ENCODE measurements at regions not wholly inside any gene's neighbourhood (a gene's known extent, or its start where the extent isn't known, plus 50 kb on each side); places are given as distances from the start of the nearest gene placed in this dataset.

DNA sequence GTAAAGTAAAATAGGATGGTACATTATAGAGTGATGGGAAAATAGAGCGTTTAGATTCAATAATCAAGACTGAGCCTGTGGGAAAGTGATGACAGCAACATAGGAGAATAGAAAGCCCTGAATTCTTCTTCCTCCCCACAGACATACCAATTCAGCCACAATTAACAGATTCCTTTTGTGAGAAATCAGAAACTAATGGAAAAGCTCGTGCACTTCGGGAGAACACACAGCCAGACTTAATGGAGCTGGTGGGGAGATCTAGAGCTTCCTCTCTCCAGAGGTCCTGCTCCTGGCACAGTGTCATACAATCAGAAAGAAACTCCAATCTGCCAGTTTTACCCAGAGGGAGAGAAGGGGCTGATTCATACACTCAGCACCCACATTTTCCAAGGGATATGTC lies 676.3 kb upstream of the BOD1L1 start:
- 78% methylated on average over 3 of the region's 3 CpGs for WGBS
- TF ChIP-seq POLR2AphosphoS5 (IDR thresholded peaks at IDR 0.05) (no peak), EP300 (IDR thresholded peaks at IDR 0.05) (no peak), CTCF (IDR thresholded peaks at IDR 0.05) (no peak), POLR2A (IDR thresholded peaks at IDR 0.05; ENCODE audit: low read depth) (no peak)
- no peaks in the 10 kb centered on the region for H3K9me3 ChIP-seq
- no peaks in the 10 kb centered on the region for H3K4me1 ChIP-seq
- no peak overlapping the region for H3K27ac ChIP-seq (replicated peaks in 1 of 4)
- no peaks in the 10 kb centered on the region for H3K36me3 ChIP-seq
- intact Hi-C loops (cut with DNase I) = no loop called here
- H3K27me3 ChIP-seq = no peaks in the 10 kb centered on the region
- no peak overlapping the region for H3K4me3 ChIP-seq
- DNase-seq (ENCODE audit: extremely low spot score) = no peak

- intact Hi-C loops (cut with DNase I) = no loop called here
Measured at GRCh38 chr4:14308229-14308651, 680.7 kb upstream of the BOD1L1 start.

DNA sequence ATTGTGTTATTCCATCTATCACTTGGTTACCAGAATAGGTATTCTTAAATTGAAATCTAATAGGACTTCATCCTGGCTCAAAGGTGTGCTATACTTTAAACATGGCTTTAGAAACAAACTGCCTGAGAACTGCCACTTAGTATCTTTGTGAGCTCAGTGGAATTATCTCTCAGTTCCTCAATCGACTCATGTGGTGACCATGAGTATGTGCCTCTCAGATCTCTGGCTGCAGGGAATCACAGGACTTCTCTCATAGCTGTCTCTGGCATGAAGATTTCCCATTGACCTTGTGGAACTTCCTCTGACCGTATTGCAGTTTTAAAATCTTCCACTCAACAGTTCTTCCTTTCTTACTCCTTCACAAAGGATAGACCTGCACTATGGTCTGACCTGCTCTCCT lies 681.9 kb upstream of the BOD1L1 start:
- TF ChIP-seq EP300 (IDR thresholded peaks at IDR 0.05) = no peak
- TF ChIP-seq POLR2AphosphoS5 (IDR thresholded peaks at IDR 0.05) = no peak

More at GRCh38 chr4:14308229-14308651, 680.7 kb upstream of the BOD1L1 start:
- H3K27ac ChIP-seq (replicated peaks in 1 of 4) = no peak overlapping the region
- H3K4me1 ChIP-seq = no peaks in the 10 kb centered on the region
- no peak for DNase-seq (ENCODE audit: extremely low spot score)
- H3K27me3 ChIP-seq = no peaks in the 10 kb centered on the region
- no peak overlapping the region for H3K4me3 ChIP-seq
- H3K36me3 ChIP-seq = no peaks in the 10 kb centered on the region
- H3K9me3 ChIP-seq = no peaks in the 10 kb centered on the region
- no peak for TF ChIP-seq EP300 (IDR thresholded peaks at IDR 0.05)
- no peak for TF ChIP-seq POLR2AphosphoS5 (IDR thresholded peaks at IDR 0.05)
- no peak for TF ChIP-seq POLR2A (IDR thresholded peaks at IDR 0.05; ENCODE audit: low read depth)
- no peak for TF ChIP-seq CTCF (IDR thresholded peaks at IDR 0.05)

DNA sequence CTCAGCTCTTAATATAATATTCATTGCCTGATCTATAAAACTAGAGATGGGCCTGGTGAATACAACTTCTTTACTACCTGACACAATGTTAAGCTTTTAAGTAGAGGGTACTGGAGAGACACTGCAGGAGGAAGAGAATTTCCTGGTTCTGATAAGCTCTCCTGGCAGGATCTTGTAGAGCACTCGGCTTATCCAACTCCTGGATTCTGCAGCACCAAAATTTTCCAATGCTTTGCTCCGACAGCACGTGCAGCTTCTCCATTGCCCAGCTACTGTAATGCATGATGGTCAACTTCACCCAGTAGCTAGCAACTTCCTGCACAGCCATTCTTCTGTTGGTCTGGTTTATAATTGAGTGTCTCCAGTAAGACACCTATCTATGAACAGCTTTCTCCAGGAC lies 686.2 kb upstream of the BOD1L1 start:
- no peak for DNase-seq (ENCODE audit: extremely low spot score)
- H3K4me1 ChIP-seq = no peaks in the 10 kb centered on the region
- no peak for TF ChIP-seq CTCF (IDR thresholded peaks at IDR 0.05)
- TF ChIP-seq POLR2A (IDR thresholded peaks at IDR 0.05; ENCODE audit: low read depth) = no peak
- no peak for TF ChIP-seq EP300 (IDR thresholded peaks at IDR 0.05)
- TF ChIP-seq POLR2AphosphoS5 (IDR thresholded peaks at IDR 0.05) = no peak
- WGBS = 90% methylated on average over 3 of the region's 3 CpGs
- no peaks in the 10 kb centered on the region for H3K9me3 ChIP-seq
- no peaks in the 10 kb centered on the region for H3K36me3 ChIP-seq
- no peaks in the 10 kb centered on the region for H3K27me3 ChIP-seq
- H3K27ac ChIP-seq (replicated peaks in 1 of 4) = no peak overlapping the region
- intact Hi-C loops (cut with DNase I) = no loop called here
- no peak overlapping the region for H3K4me3 ChIP-seq

More for the DNA sequence above, 681.9 kb upstream of the BOD1L1 start:
- no peak overlapping the region for H3K4me3 ChIP-seq
- H3K27me3 ChIP-seq = no peaks in the 10 kb centered on the region
- WGBS = 61% methylated on average over 2 of the region's 2 CpGs
- intact Hi-C loops (cut with DNase I) = no loop called here
- no peaks in the 10 kb centered on the region for H3K36me3 ChIP-seq
- no peak overlapping the region for H3K27ac ChIP-seq (replicated peaks in 1 of 4)
- no peaks in the 10 kb centered on the region for H3K4me1 ChIP-seq
- DNase-seq (ENCODE audit: extremely low spot score) = no peak
- H3K9me3 ChIP-seq = no peaks in the 10 kb centered on the region

GRCh38 chr4:14315129-14315528 lies 687.2 kb upstream of the CPEB2 start:
- no peak for DNase-seq (ENCODE audit: extremely low spot score)
- H3K4me3 ChIP-seq = no peak overlapping the region
- H3K4me1 ChIP-seq = no peaks in the 10 kb centered on the region
- H3K9me3 ChIP-seq = no peaks in the 10 kb centered on the region
- no peak overlapping the region for H3K27ac ChIP-seq (replicated peaks in 1 of 4)
- TF ChIP-seq CTCF (IDR thresholded peaks at IDR 0.05) (no peak), POLR2AphosphoS5 (IDR thresholded peaks at IDR 0.05) (no peak), POLR2A (IDR thresholded peaks at IDR 0.05; ENCODE audit: low read depth) (no peak), EP300 (IDR thresholded peaks at IDR 0.05) (no peak)
- intact Hi-C loops (cut with DNase I) = no loop called here
- H3K27me3 ChIP-seq = no peaks in the 10 kb centered on the region
- 77% methylated on average over 3 of the region's 3 CpGs for WGBS
- H3K36me3 ChIP-seq = no peaks in the 10 kb centered on the region

Data from esophagus muscularis mucosa (tissue), 4 donors.